ENCODE measurements at regions not wholly inside any gene's neighbourhood (a gene's known extent, or its start where the extent isn't known, plus 50 kb on each side); places are given as distances from the start of the nearest gene placed in this dataset.
A peak's percentile ranks its signal among the peaks of the same experiment; 100 is the strongest.

- Histone ChIP-seq H4K8ac (replicated peaks; ENCODE audit: insufficient read length, low read depth, low read length) (no peak overlapping the region), H2BK20ac (ENCODE audit: low read depth, low read length, poor library complexity, severe bottlenecking) (no peak overlapping the region), H4K20me1 (ENCODE audit: control insufficient read depth, insufficient read depth, insufficient read length) (no peaks in the 10 kb centered on the region), H3K4me2 (ENCODE audit: insufficient read depth, insufficient read length, low read length) (no peak overlapping the region), H2AFZ (ENCODE audit: low read length) (no peak overlapping the region), H3K23ac (ENCODE audit: insufficient read length, low read depth, low read length) (no peak overlapping the region), H3K18ac (ENCODE audit: insufficient read length, low read depth, low read length) (no peak overlapping the region), H2BK12ac (ENCODE audit: insufficient read length, low read depth, low read length) (no peak overlapping the region), H2BK5ac (ENCODE audit: insufficient read length, low read length) (no peak overlapping the region), H3K79me1 (ENCODE audit: insufficient read depth, low read depth, low read length, poor library complexity, severe bottlenecking) (no peaks in the 10 kb centered on the region), H4K5ac (ENCODE audit: insufficient read length, low read depth, low read length) (no peak overlapping the region), H2BK120ac (ENCODE audit: low read depth, low read length, poor library complexity, severe bottlenecking) (no peak overlapping the region), H3K79me2 (ENCODE audit: insufficient read depth, low read length) (no peaks in the 10 kb centered on the region), H3K27me3 (ENCODE audit: insufficient read depth, low read length) (no peaks in the 10 kb centered on the region), H3K56ac (ENCODE audit: insufficient read length, low read depth, low read length) (no peak overlapping the region), H4K91ac (ENCODE audit: insufficient read length, low read depth, low read length) (no peak overlapping the region), H3K4me1 (ENCODE audit: insufficient read depth, low read length) (no peaks in the 10 kb centered on the region), H3T11ph (ENCODE audit: low read length) (no peak overlapping the region), H3K4ac (ENCODE audit: low read depth, low read length) (no peak overlapping the region), H2AK5ac (ENCODE audit: insufficient read length, low read length) (no peak overlapping the region), H2BK15ac (ENCODE audit: low read depth, low read length) (0 out of 2 replicates have a peak overlapping the region, but pooled peaks have one; percentile 48), H3K27ac (ENCODE audit: insufficient read length, low read depth, low read length) (no peak overlapping the region), H3K9me3 (ENCODE audit: control insufficient read depth, low read depth, low read length) (no peaks in the 10 kb centered on the region), H3K23me2 (ENCODE audit: insufficient read length, low read depth, low read length, poor library complexity, severe bottlenecking) (no peaks in the 10 kb centered on the region), H3K14ac (ENCODE audit: insufficient read depth, low read length) (no peak overlapping the region), H3K9ac (ENCODE audit: extremely low read depth, insufficient read length, low read length) (no peak overlapping the region)
- no CpG with 5 or more reads among the region's 2 CpGs for WGBS (ENCODE audit: extremely low coverage, insufficient read length, low lambda C conversion rate)
- H3K36me3 Mint-ChIP-seq (ENCODE audit: insufficient read depth in 1 of 3, low read depth in 3 of 3), result no peaks in the 10 kb centered on the region
- H3K9me3 Mint-ChIP-seq, result no peaks in the 10 kb centered on the region; a peak in 1 of 5 replicates
- no peaks in the 10 kb centered on the region for H3K27me3 Mint-ChIP-seq (ENCODE audit: low read depth)
- DNase-seq, result no peak
- no peak overlapping the region for H3K4me3 Mint-ChIP-seq
- no peaks in the 10 kb centered on the region for H3K4me1 Mint-ChIP-seq
- no peak for TF ChIP-seq CTCF (conservative IDR thresholded peaks at IDR 0.05)
- H3K27ac Mint-ChIP-seq, result no peak overlapping the region; a peak in 1 of 7 replicates
These were observed 214.7 kb upstream of the NECTIN3 start for GRCh38 chr3:110856916-110857315.

All from H9 (cell line).